ENCODE measurements at regions not wholly inside any gene's neighbourhood (a gene's known extent, or its start where the extent isn't known, plus 50 kb on each side); places are given as distances from the start of the nearest gene placed in this dataset.

GRCh38 chr12:24707334-24707733 is 241.6 kb downstream of the BCAT1 start:
- Mint-ChIP-seq H3K27ac (no peak overlapping the region), H3K9me3 (no peaks in the 10 kb centered on the region), H3K27me3 (no peaks in the 10 kb centered on the region), H3K36me3 (no peaks in the 10 kb centered on the region), H3K4me1 (peaks cover 22% of the 10 kb centered on the region), H3K4me3 (no peak overlapping the region)
- no peak for ATAC-seq

GRCh38 chr12:24705741-24706358 is 243.1 kb downstream of the BCAT1 start:
- peak; percentile 97 for ATAC-seq
- Mint-ChIP-seq H3K27me3 (no peaks in the 10 kb centered on the region), H3K4me1 (peaks cover 22% of the 10 kb centered on the region), H3K4me3 (peak overlapping the region; percentile 36), H3K27ac (peak overlapping the region; percentile 39), H3K9me3 (no peaks in the 10 kb centered on the region), H3K36me3 (no peaks in the 10 kb centered on the region)

GRCh38 chr12:24705216-24705615 is 243.7 kb downstream of the BCAT1 start:
- Mint-ChIP-seq H3K27me3 (no peaks in the 10 kb centered on the region), H3K4me3 (peak overlapping the region; percentile 29), H3K9me3 (no peaks in the 10 kb centered on the region), H3K36me3 (no peaks in the 10 kb centered on the region), H3K4me1 (peaks cover 22% of the 10 kb centered on the region), H3K27ac (peak overlapping the region; percentile 39)
- ATAC-seq: no peak

- Mint-ChIP-seq H3K27ac (no peak overlapping the region), H3K36me3 (no peaks in the 10 kb centered on the region), H3K9me3 (no peaks in the 10 kb centered on the region), H3K4me3 (no peak overlapping the region), H3K4me1 (peaks cover 22% of the 10 kb centered on the region), H3K27me3 (no peaks in the 10 kb centered on the region)
- ATAC-seq: no peak
These were observed 247.6 kb downstream of the BCAT1 start for GRCh38 chr12:24701343-24701742.

- Mint-ChIP-seq H3K27ac (no peak overlapping the region), H3K9me3 (no peaks in the 10 kb centered on the region), H3K27me3 (no peaks in the 10 kb centered on the region), H3K36me3 (no peaks in the 10 kb centered on the region), H3K4me1 (peaks cover 5% of the 10 kb centered on the region), H3K4me3 (no peak overlapping the region)
- ATAC-seq: no peak
These were observed 249.9 kb downstream of the BCAT1 start for GRCh38 chr12:24698972-24699371.

- Mint-ChIP-seq H3K4me3 (no peak overlapping the region), H3K27me3 (no peaks in the 10 kb centered on the region), H3K36me3 (no peaks in the 10 kb centered on the region), H3K4me1 (no peaks in the 10 kb centered on the region), H3K9me3 (no peaks in the 10 kb centered on the region), H3K27ac (no peak overlapping the region)
- no peak for ATAC-seq
These were observed 251.1 kb downstream of the BCAT1 start for GRCh38 chr12:24697769-24698168.

GRCh38 chr12:24697295-24697694 is 251.6 kb downstream of the BCAT1 start:
- H3K36me3 Mint-ChIP-seq: no peaks in the 10 kb centered on the region
- ATAC-seq: no peak
- no peaks in the 10 kb centered on the region for H3K9me3 Mint-ChIP-seq
- no peak overlapping the region for H3K27ac Mint-ChIP-seq
- no peaks in the 10 kb centered on the region for H3K4me1 Mint-ChIP-seq
- no peaks in the 10 kb centered on the region for H3K27me3 Mint-ChIP-seq
- H3K4me3 Mint-ChIP-seq: no peak overlapping the region

- Mint-ChIP-seq H3K27me3 (no peaks in the 10 kb centered on the region), H3K4me3 (no peak overlapping the region), H3K27ac (no peak overlapping the region), H3K4me1 (no peaks in the 10 kb centered on the region), H3K36me3 (no peaks in the 10 kb centered on the region), H3K9me3 (no peaks in the 10 kb centered on the region)
- ATAC-seq: no peak
These were observed 252.1 kb downstream of the BCAT1 start for GRCh38 chr12:24696800-24697199.

- Mint-ChIP-seq H3K9me3 (no peaks in the 10 kb centered on the region), H3K4me1 (no peaks in the 10 kb centered on the region), H3K36me3 (no peaks in the 10 kb centered on the region), H3K27ac (no peak overlapping the region), H3K27me3 (no peaks in the 10 kb centered on the region), H3K4me3 (no peak overlapping the region)
- no peak for ATAC-seq
These were observed 253.1 kb downstream of the BCAT1 start for GRCh38 chr12:24695657-24696329.

- no peak overlapping the region for H3K4me3 Mint-ChIP-seq
- no peaks in the 10 kb centered on the region for H3K9me3 Mint-ChIP-seq
- ATAC-seq: no peak
- no peak overlapping the region for H3K27ac Mint-ChIP-seq
- no peaks in the 10 kb centered on the region for H3K36me3 Mint-ChIP-seq
- H3K4me1 Mint-ChIP-seq: no peaks in the 10 kb centered on the region
- H3K27me3 Mint-ChIP-seq: no peaks in the 10 kb centered on the region
These were observed 253.8 kb downstream of the BCAT1 start for GRCh38 chr12:24695103-24695502.

- peaks cover 3% of the 10 kb centered on the region for H3K9me3 Mint-ChIP-seq
- H3K27ac Mint-ChIP-seq: no peak overlapping the region
- H3K4me1 Mint-ChIP-seq: no peaks in the 10 kb centered on the region
- H3K4me3 Mint-ChIP-seq: no peak overlapping the region
- H3K36me3 Mint-ChIP-seq: no peaks in the 10 kb centered on the region
- ATAC-seq: no peak
- H3K27me3 Mint-ChIP-seq: no peaks in the 10 kb centered on the region
These were observed 260.3 kb downstream of the BCAT1 start for GRCh38 chr12:24688601-24689000.

- no peak overlapping the region for H3K4me3 Mint-ChIP-seq
- no peak overlapping the region for H3K27ac Mint-ChIP-seq
- H3K36me3 Mint-ChIP-seq: no peaks in the 10 kb centered on the region
- H3K9me3 Mint-ChIP-seq: peaks cover 3% of the 10 kb centered on the region
- H3K4me1 Mint-ChIP-seq: no peaks in the 10 kb centered on the region
- H3K27me3 Mint-ChIP-seq: no peaks in the 10 kb centered on the region
- ATAC-seq: no peak
These were observed 267.3 kb downstream of the BCAT1 start for GRCh38 chr12:24681570-24681969.

- no peaks in the 10 kb centered on the region for H3K36me3 Mint-ChIP-seq
- no peak for ATAC-seq
- H3K4me1 Mint-ChIP-seq: no peaks in the 10 kb centered on the region
- no peak overlapping the region for H3K4me3 Mint-ChIP-seq
- H3K27ac Mint-ChIP-seq: no peak overlapping the region
- H3K9me3 Mint-ChIP-seq: no peaks in the 10 kb centered on the region
- H3K27me3 Mint-ChIP-seq: no peaks in the 10 kb centered on the region
These were observed 269.8 kb downstream of the BCAT1 start for GRCh38 chr12:24679126-24679525.

- Mint-ChIP-seq H3K27me3 (no peaks in the 10 kb centered on the region), H3K4me3 (no peak overlapping the region), H3K9me3 (no peaks in the 10 kb centered on the region), H3K4me1 (no peaks in the 10 kb centered on the region), H3K36me3 (no peaks in the 10 kb centered on the region), H3K27ac (no peak overlapping the region)
- ATAC-seq: no peak
These were observed 270.5 kb downstream of the BCAT1 start for GRCh38 chr12:24678436-24678835.

- Mint-ChIP-seq H3K27me3 (no peaks in the 10 kb centered on the region), H3K4me1 (no peaks in the 10 kb centered on the region), H3K9me3 (peaks cover 5% of the 10 kb centered on the region), H3K36me3 (no peaks in the 10 kb centered on the region), H3K4me3 (no peak overlapping the region), H3K27ac (no peak overlapping the region)
- ATAC-seq: no peak
These were observed 280.3 kb downstream of the BCAT1 start for GRCh38 chr12:24668563-24668962.

GRCh38 chr12:24664161-24664880 is 284.6 kb downstream of the BCAT1 start:
- Mint-ChIP-seq H3K4me1 (no peaks in the 10 kb centered on the region), H3K27me3 (no peaks in the 10 kb centered on the region), H3K27ac (no peak overlapping the region), H3K36me3 (no peaks in the 10 kb centered on the region), H3K4me3 (no peak overlapping the region), H3K9me3 (no peaks in the 10 kb centered on the region)
- ATAC-seq: no peak

Data from stimulated activated memory B cell treated with anti-CD40 and anti-IgM and Interleukin-4, amounts not matched to agents 10 μg/mL and 1 μg/mL and 100 μg/mL, for 72 hours (primary cell).